Uterus (tissue), 2 donors: ENCODE measurements at regions not wholly inside any gene's neighbourhood (a gene's known extent, or its start where the extent isn't known, plus 50 kb on each side); places are given as distances from the start of the nearest gene placed in this dataset.
"Not testable (repeated sequence)": the region's sequence is repeated elsewhere in the genome, so short reads cannot be mapped to it uniquely, and the experiment has no call there.

Experiments
- CTCF ChIP-seq, 4 experiments: fragments of 200-600 bp in 2 of 4; fragments of 450-650 bp in 2 of 4; sonication (generic) in 2 of 4; IDR thresholded peaks; one replicate each; pipeline ENCODE4 v1.5.1; 2016 to 2019; ENCODE audit warnings: antibody characterized with exemption in 4 of 4, mild to moderate bottlenecking in 2 of 4, moderate library complexity in 1 of 4
- POLR2A ChIP-seq, 2 donors: fragments of 450-650 bp; IDR thresholded peaks; one replicate each; pipeline ENCODE4 v1.6.1; 2016; ENCODE audit warnings: antibody characterized with exemption in 2 of 2, mild to moderate bottlenecking in 1 of 2, moderate library complexity in 1 of 2

DNA sequence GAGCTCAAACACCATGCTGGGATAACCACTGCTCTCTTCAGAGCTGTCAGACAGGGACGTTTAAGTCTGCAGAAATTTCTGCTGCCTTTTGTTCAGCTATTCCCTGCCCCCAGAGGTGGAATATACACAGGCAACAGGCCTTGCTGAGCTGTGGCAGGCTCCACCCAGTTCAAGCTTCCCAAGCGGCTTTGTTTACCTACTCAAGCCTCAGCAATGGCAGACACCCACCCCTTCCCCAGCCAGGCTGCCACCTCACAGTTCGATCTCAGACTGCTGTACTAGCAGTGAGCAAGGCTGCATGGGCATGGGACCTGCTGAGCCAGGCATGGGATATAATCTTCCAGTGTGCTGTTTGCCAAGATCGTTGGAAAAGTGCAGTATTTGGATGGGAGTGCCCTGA, 1220.5 kb downstream of the FLRT2 start:
- TF ChIP-seq CTCF, POLR2A (IDR thresholded peaks at IDR 0.05): not testable (repeated sequence)
